ENCODE measurements at regions not wholly inside any gene's neighbourhood (a gene's known extent, or its start where the extent isn't known, plus 50 kb on each side); places are given as distances from the start of the nearest gene placed in this dataset.
"Not testable (repeated sequence)": the region's sequence is repeated elsewhere in the genome, so short reads cannot be mapped to it uniquely, and the experiment has no call there.

GRCh38 chr3:56955492-56956111 is 104.9 kb upstream of the SPATA12 start:
- intact Hi-C loops (cut with DNase I; ENCODE audit: low total_unique reads): no loop called here
- Histone ChIP-seq H3K4me1 (no peaks in the 10 kb centered on the region), H3K9me3 (no peaks in the 10 kb centered on the region), H3K36me3 (no peaks in the 10 kb centered on the region), H3K27ac (no peak overlapping the region), H3K4me3 (no peak overlapping the region), H3K27me3 (no peaks in the 10 kb centered on the region)
- DNase-seq: no peak
- TF ChIP-seq, protein P1, sequence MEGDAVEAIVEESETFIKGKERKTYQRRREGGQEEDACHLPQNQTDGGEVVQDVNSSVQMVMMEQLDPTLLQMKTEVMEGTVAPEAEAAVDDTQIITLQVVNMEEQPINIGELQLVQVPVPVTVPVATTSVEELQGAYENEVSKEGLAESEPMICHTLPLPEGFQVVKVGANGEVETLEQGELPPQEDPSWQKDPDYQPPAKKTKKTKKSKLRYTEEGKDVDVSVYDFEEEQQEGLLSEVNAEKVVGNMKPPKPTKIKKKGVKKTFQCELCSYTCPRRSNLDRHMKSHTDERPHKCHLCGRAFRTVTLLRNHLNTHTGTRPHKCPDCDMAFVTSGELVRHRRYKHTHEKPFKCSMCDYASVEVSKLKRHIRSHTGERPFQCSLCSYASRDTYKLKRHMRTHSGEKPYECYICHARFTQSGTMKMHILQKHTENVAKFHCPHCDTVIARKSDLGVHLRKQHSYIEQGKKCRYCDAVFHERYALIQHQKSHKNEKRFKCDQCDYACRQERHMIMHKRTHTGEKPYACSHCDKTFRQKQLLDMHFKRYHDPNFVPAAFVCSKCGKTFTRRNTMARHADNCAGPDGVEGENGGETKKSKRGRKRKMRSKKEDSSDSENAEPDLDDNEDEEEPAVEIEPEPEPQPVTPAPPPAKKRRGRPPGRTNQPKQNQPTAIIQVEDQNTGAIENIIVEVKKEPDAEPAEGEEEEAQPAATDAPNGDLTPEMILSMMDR (IDR thresholded peaks at IDR 0.05): no peak

- intact Hi-C loops (cut with DNase I; ENCODE audit: low total_unique reads): no loop called here
- no peaks in the 10 kb centered on the region for H3K36me3 ChIP-seq
- H3K4me3 ChIP-seq: no peak overlapping the region
- no peak overlapping the region for H3K27ac ChIP-seq
- no peak for DNase-seq
- TF ChIP-seq, protein P1 (IDR thresholded peaks at IDR 0.05): no peak
- no peaks in the 10 kb centered on the region for H3K9me3 ChIP-seq
- no peaks in the 10 kb centered on the region for H3K27me3 ChIP-seq
- H3K4me1 ChIP-seq: no peaks in the 10 kb centered on the region
Measured at GRCh38 chr3:56954125-56954524, 106.3 kb upstream of the SPATA12 start.

- DNase-seq: no peak
- TF ChIP-seq, protein P1 (IDR thresholded peaks at IDR 0.05): no peak
- intact Hi-C loops (cut with DNase I; ENCODE audit: low total_unique reads): no loop called here
- Histone ChIP-seq H3K36me3 (no peaks in the 10 kb centered on the region), H3K27me3 (no peaks in the 10 kb centered on the region), H3K4me1 (no peaks in the 10 kb centered on the region), H3K27ac (no peak overlapping the region), H3K4me3 (no peak overlapping the region), H3K9me3 (no peaks in the 10 kb centered on the region)
Measured at GRCh38 chr3:56952846-56953245, 107.6 kb upstream of the SPATA12 start.

GRCh38 chr3:56952061-56952460 is 108.4 kb upstream of the SPATA12 start:
- intact Hi-C loops (cut with DNase I; ENCODE audit: low total_unique reads): no loop called here
- Histone ChIP-seq H3K27ac (no peak overlapping the region), H3K4me3 (no peak overlapping the region), H3K36me3 (no peaks in the 10 kb centered on the region), H3K27me3 (no peaks in the 10 kb centered on the region), H3K4me1 (no peaks in the 10 kb centered on the region), H3K9me3 (no peaks in the 10 kb centered on the region)
- no peak for DNase-seq
- TF ChIP-seq, protein P1 (IDR thresholded peaks at IDR 0.05): no peak

GRCh38 chr3:56951366-56951765 is 109.1 kb upstream of the SPATA12 start:
- Histone ChIP-seq H3K9me3 (peaks cover 0 to 7% (median 0%) of the 10 kb centered on the region in 3 donors), H3K27ac (no peak overlapping the region), H3K4me1 (no peaks in the 10 kb centered on the region), H3K4me3 (no peak overlapping the region), H3K27me3 (no peaks in the 10 kb centered on the region), H3K36me3 (no peaks in the 10 kb centered on the region)
- TF ChIP-seq, protein P1 (IDR thresholded peaks at IDR 0.05): no peak
- no peak for DNase-seq
- intact Hi-C loops (cut with DNase I; ENCODE audit: low total_unique reads): no loop called here

GRCh38 chr3:56945378-56945777 is 115.1 kb upstream of the SPATA12 start:
- DNase-seq; H3K36me3 ChIP-seq; intact Hi-C loops (cut with DNase I; ENCODE audit: low total_unique reads); H3K4me3 ChIP-seq; H3K27me3 ChIP-seq; H3K4me1 ChIP-seq; H3K27ac ChIP-seq: not testable (repeated sequence)
- peaks cover 0 to 17% (median 9%) of the 10 kb centered on the region in 3 donors for H3K9me3 ChIP-seq
